Germinal center (tissue), 1 donor: ENCODE measurements at regions not wholly inside any gene's neighbourhood (a gene's known extent, or its start where the extent isn't known, plus 50 kb on each side); places are given as distances from the start of the nearest gene placed in this dataset.
"Not testable (repeated sequence)": the region's sequence is repeated elsewhere in the genome, so short reads cannot be mapped to it uniquely, and the experiment has no call there.

Experiments
- DNase-seq: peaks from one replicate; pipeline ENCODE4 v3.0.0; 2012; ENCODE audit warnings: mixed read lengths, low spot score

- DNase-seq, result no peak
These were observed 72.9 kb upstream of the FOXN3 start for GRCh38 chr14:89489761-89490437.

GRCh38 chr14:89486961-89487360 lies 69.9 kb upstream of the FOXN3 start:
- no peak for DNase-seq

GRCh38 chr14:89486505-89486904 lies 69.5 kb upstream of the FOXN3 start:
- DNase-seq, result no peak

DNA sequence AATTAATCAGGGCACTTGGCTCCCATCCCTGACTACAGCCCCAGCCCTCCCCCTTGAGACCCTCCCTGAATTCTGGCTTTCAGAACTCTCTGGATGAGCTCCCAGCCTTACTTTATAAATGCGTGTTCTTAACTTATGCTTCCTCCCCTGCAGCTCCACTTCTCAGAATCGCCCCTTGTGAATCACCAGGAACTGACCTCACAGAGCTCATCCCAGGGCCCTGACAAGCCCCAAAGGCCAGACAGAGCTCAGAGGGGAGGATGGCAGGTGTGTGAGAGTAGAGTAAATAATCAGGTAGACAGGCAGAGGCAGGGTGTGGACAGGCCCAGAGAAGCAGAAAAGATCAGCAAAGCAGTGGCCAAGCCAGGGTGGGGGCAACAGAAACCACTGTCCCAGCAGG lies 68.2 kb upstream of the FOXN3 start:
- DNase-seq, result no peak

GRCh38 chr14:89484051-89484844 lies 67.2 kb upstream of the FOXN3 start:
- DNase-seq, result no peak

- DNase-seq, result no peak
These were observed 64.2 kb upstream of the FOXN3 start for GRCh38 chr14:89481196-89481595.

GRCh38 chr14:89480278-89480677 lies 63.2 kb upstream of the FOXN3 start:
- no peak for DNase-seq

DNA sequence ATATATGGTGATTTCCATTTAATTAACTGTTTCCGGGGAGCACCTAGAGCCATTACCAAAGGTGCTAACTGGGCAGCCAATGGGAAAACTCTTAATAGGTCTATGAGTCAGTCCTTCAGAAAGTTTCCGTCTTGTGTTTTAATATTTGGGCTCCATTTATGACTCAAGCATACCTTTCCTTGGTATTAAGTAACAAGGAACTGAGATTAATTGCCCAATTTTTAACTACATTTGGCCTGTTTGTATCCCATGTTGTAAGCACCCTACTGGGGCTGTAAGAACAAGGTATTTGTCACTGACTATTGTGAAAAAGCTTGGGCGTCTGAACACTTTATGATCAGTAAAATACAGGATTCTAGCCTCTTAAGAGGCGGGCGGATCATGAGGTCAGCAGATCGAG lies 62.8 kb upstream of the FOXN3 start:
- DNase-seq, result no peak

GRCh38 chr14:89477391-89477790 lies 60.4 kb upstream of the FOXN3 start:
- no peak for DNase-seq

DNA sequence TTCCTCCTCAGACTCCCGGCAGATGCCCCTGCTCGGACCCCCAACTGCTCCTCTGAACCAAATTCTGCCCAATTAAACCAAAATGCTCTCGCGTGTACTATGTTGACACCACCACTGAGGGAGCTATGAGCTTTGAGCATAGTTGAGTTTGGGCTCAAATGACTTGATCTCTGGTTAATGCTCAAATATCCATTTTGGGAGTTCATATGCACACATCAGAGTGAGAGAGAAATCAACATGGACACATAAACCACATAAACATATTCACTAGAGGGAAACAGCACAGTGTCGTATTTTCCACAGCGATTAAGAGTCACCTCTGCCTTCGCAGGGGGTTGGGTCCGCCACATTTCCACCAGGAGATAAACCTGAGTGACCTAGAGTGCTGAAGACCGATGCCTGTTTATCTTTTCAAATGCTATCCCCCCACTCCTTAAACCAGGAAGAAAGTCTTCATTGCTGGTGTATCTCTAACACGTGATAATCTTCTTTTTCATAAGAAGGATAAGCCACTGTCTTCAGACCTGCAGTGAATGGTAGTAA lies 59.4 kb upstream of the FOXN3 start:
- no peak for DNase-seq

- DNase-seq, result no peak
These were observed 57.4 kb upstream of the FOXN3 start for GRCh38 chr14:89474464-89474863.

GRCh38 chr14:89473989-89474388 lies 57.0 kb upstream of the FOXN3 start:
- no peak for DNase-seq

DNA sequence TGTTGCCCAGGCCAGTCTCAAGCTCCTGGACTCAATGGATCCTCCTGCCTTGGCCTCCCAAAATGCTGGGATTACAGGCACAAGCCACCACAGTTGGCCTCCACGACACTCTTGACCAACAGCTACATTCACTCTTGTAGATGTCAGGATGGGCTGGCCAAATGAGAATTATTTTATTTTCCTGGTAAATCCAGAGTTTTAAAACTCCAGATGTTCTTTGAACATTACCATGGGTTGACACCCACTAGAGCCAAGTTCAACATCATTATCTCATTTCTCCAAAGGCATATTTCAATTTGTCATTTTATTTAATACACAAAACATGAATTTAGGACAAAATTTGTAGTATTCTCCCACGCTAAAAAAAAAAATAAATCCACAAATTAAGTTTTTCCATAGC lies 56.5 kb upstream of the FOXN3 start:
- no peak for DNase-seq

- DNase-seq, result no peak
These were observed 53.4 kb upstream of the FOXN3 start for GRCh38 chr14:89470401-89470800.

DNA sequence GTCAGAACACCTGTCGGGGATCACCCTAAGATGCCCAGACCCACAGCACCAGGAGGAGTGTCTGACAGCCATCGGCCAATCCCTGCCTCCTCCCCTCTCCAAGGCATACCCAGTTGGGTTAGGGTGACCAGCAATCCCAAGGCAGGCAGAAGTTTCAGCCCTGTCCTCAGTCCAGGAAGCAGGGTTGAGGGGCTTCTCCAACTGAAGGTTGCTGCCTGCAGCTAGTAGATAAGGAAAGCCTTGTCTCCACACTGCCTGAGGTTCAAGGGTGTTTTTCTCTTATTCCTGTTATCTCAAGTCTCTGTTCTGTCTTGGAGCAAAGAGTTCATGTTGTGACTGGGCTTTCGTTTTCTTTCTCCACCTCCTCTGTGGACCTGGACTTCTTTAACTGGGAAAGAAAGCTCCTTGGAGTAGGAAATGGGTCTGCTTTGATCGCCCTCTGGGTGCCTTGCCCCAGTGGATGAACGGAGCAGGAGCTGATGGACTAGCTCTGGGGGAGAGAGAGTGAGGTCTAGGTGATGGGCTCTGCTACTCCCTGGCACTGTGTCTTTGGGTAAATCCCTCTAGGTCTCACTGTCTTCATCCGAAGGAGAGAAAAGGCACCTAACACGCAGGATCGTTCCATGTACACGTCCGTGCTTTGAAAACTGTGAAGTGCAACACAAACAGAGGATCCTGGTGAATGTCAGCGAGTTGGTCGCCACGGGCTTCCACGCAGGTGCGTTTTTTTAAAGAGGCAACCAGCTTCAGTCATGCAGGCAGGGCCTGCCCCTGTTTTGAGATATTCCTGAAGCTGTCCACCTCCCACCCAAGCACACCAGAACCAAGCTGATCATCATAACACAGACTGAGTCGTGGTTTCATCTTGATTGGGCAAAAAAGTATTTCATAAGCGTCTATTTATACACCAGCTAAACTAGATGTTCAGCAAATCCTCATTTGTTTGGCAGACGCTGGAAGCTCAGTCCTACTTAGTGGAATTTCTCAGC lies 52.5 kb upstream of the FOXN3 start:
- DNase-seq, result no peak

- DNase-seq, result no peak
These were observed 51.5 kb upstream of the FOXN3 start for GRCh38 chr14:89468566-89468965.

- DNase-seq, result not testable (repeated sequence)
These were observed 51.0 kb upstream of the FOXN3 start for GRCh38 chr14:89468030-89468429.

GRCh38 chr14:89466944-89467343 lies 49.9 kb upstream of the FOXN3 start:
- DNase-seq, result no peak
